ENCODE measurements at regions not wholly inside any gene's neighbourhood (a gene's known extent, or its start where the extent isn't known, plus 50 kb on each side); places are given as distances from the start of the nearest gene placed in this dataset.

DNA sequence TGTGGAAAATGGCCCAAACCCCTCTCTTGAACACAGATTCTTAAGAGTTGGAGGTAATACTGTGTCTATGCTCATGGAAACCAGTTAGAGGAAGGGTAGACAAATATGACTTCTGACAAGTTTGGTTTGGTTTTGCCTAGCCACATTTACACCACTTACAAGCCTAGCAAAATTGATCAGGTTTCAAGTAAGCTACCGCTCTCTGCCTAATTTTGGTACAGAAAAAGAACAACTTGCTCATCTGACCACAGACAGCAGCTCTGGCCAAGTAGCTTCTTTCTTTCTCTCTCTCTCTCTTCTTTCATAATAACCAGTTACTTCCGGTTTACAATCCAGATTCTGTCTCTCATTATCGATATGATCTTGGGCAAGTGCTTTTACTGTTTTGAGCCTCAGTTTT is 260.0 kb downstream of the GLUD2 start:
- H3K9me3 Mint-ChIP-seq, result no peaks in the 10 kb centered on the region
- H3K27me3 Mint-ChIP-seq, result no peaks in the 10 kb centered on the region
- H3K36me3 Mint-ChIP-seq (ENCODE audit: low read depth), result no peaks in the 10 kb centered on the region
- peak overlapping the region; percentile 54 for H3K27ac Mint-ChIP-seq
- peaks cover 17% of the 10 kb centered on the region for H3K4me1 Mint-ChIP-seq
- no peak overlapping the region for H3K4me3 Mint-ChIP-seq
- ATAC-seq (peak; percentile 17), DNase-seq (no peak)

GRCh38 chrX:121308276-121308805 is 260.9 kb downstream of the GLUD2 start:
- H3K27me3 Mint-ChIP-seq, result no peaks in the 10 kb centered on the region
- no peaks in the 10 kb centered on the region for H3K9me3 Mint-ChIP-seq
- peak overlapping the region; percentile 42 for H3K4me3 Mint-ChIP-seq
- peaks cover 17% of the 10 kb centered on the region for H3K4me1 Mint-ChIP-seq
- ATAC-seq (peak; percentile 97), DNase-seq (peak; percentile 35)
- H3K27ac Mint-ChIP-seq, result peak overlapping the region; percentile 85
- no peaks in the 10 kb centered on the region for H3K36me3 Mint-ChIP-seq (ENCODE audit: low read depth)

GRCh38 chrX:121310820-121311219 is 263.4 kb downstream of the GLUD2 start:
- H3K4me1 Mint-ChIP-seq, result peaks cover 17% of the 10 kb centered on the region

GRCh38 chrX:121320441-121320840 is 273.0 kb downstream of the GLUD2 start:
- ATAC-seq, result no peak
- DNase-seq, result no peak
- Mint-ChIP-seq H3K27ac (no peak overlapping the region), H3K9me3 (no peaks in the 10 kb centered on the region), H3K4me1 (no peaks in the 10 kb centered on the region), H3K27me3 (peaks cover 4% of the 10 kb centered on the region), H3K4me3 (no peak overlapping the region), H3K36me3 (ENCODE audit: low read depth) (no peaks in the 10 kb centered on the region)

More at GRCh38 chrX:121310820-121311219, 263.4 kb downstream of the GLUD2 start:
- no peak for DNase-seq
- Mint-ChIP-seq H3K36me3 (ENCODE audit: low read depth) (no peaks in the 10 kb centered on the region), H3K27ac (no peak overlapping the region), H3K27me3 (no peaks in the 10 kb centered on the region), H3K4me3 (no peak overlapping the region), H3K9me3 (no peaks in the 10 kb centered on the region)
- no peak for ATAC-seq

- H3K4me1 Mint-ChIP-seq, result no peaks in the 10 kb centered on the region
- no peak for ATAC-seq
Measured at GRCh38 chrX:121322159-121322558, 274.7 kb downstream of the GLUD2 start.

DNA sequence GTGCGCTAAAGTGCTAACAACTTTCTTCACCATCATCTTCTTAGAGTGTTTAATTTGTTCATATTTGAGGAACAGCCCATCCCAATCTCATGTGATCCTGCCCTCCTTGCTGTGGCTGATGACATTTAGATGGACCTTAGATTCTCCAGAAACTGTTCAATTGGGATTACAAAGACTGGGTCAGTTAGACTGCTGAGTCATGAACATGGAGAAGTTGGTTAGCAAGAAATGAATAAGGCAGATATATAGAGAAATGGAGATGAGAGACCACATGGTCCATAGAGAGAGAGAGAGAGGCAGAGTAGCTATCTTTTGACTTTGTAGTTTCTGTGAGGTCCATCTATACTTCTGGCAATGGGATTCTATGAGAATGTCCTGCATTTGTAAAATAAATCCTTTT is 275.9 kb downstream of the GLUD2 start:
- Mint-ChIP-seq H3K27ac (no peak overlapping the region), H3K4me1 (no peaks in the 10 kb centered on the region), H3K4me3 (no peak overlapping the region), H3K36me3 (ENCODE audit: low read depth) (no peaks in the 10 kb centered on the region), H3K9me3 (no peaks in the 10 kb centered on the region), H3K27me3 (peaks cover 4% of the 10 kb centered on the region)
- no peak for DNase-seq
- no peak for ATAC-seq

More at GRCh38 chrX:121322159-121322558, 274.7 kb downstream of the GLUD2 start:
- Mint-ChIP-seq H3K9me3 (no peaks in the 10 kb centered on the region), H3K4me3 (no peak overlapping the region), H3K36me3 (ENCODE audit: low read depth) (no peaks in the 10 kb centered on the region), H3K27me3 (peaks cover 4% of the 10 kb centered on the region), H3K27ac (no peak overlapping the region)
- DNase-seq, result no peak

- Mint-ChIP-seq H3K27me3 (no peaks in the 10 kb centered on the region), H3K4me3 (no peak overlapping the region), H3K4me1 (no peaks in the 10 kb centered on the region), H3K9me3 (no peaks in the 10 kb centered on the region), H3K36me3 (ENCODE audit: low read depth) (no peaks in the 10 kb centered on the region), H3K27ac (no peak overlapping the region)
- DNase-seq (no peak), ATAC-seq (no peak)
Measured at GRCh38 chrX:121333942-121334341, 286.5 kb downstream of the GLUD2 start.

GRCh38 chrX:121336831-121337421 is 289.5 kb downstream of the GLUD2 start:
- ATAC-seq (no peak), DNase-seq (no peak)
- Mint-ChIP-seq H3K27me3 (no peaks in the 10 kb centered on the region), H3K4me3 (no peak overlapping the region), H3K27ac (no peak overlapping the region), H3K9me3 (no peaks in the 10 kb centered on the region), H3K4me1 (no peaks in the 10 kb centered on the region), H3K36me3 (ENCODE audit: low read depth) (no peaks in the 10 kb centered on the region)

DNA sequence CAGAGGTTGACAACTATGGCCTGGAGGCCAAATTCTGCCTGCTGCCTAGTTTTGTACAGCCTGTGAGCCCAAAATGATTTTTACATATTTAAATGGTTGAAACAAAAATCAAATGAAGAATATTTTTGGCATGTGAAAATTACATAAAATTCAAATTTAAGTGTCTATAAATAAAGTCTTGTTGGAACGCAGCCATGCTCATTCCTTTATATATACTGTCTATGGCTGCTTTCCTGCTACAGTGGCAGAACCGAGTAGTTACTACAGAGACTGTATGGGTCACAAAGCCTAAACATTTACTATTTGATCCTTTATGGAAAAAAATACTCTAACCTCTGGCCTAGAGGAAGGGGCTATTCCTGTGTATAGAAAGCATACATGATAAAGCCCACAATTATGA is 290.4 kb downstream of the GLUD2 start:
- no peaks in the 10 kb centered on the region for H3K27me3 Mint-ChIP-seq
- ATAC-seq, result no peak
- H3K27ac Mint-ChIP-seq, result no peak overlapping the region
- no peaks in the 10 kb centered on the region for H3K4me1 Mint-ChIP-seq
- no peaks in the 10 kb centered on the region for H3K9me3 Mint-ChIP-seq
- H3K36me3 Mint-ChIP-seq (ENCODE audit: low read depth), result no peaks in the 10 kb centered on the region
- no peak for DNase-seq
- H3K4me3 Mint-ChIP-seq, result no peak overlapping the region

DNA sequence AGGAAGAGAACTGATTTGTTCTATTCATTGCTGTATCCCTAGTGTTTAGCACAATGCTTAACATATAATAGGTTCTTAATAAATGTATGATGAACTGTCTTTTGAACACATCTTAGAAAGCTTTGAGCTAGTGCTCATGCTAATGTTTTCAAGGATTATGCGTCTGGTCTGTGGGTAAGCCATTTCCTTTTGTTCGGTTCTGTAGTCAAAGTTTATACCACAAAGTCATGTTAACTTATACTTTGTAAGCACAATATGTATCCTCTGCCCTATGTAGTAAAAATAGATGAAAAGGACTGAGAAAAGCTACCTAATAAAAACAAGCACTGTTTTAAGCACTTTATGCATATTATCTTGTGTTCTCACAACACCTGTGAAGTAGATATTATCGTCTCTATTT is 301.9 kb downstream of the GLUD2 start:
- H3K27me3 Mint-ChIP-seq, result no peaks in the 10 kb centered on the region
- no peaks in the 10 kb centered on the region for H3K9me3 Mint-ChIP-seq
- DNase-seq (no peak), ATAC-seq (no peak)
- no peak overlapping the region for H3K4me3 Mint-ChIP-seq
- H3K4me1 Mint-ChIP-seq, result no peaks in the 10 kb centered on the region
- H3K27ac Mint-ChIP-seq, result no peak overlapping the region
- no peaks in the 10 kb centered on the region for H3K36me3 Mint-ChIP-seq (ENCODE audit: low read depth)

GRCh38 chrX:121356139-121356849 is 308.9 kb downstream of the GLUD2 start:
- no peak for DNase-seq
- no peaks in the 10 kb centered on the region for H3K9me3 Mint-ChIP-seq
- no peaks in the 10 kb centered on the region for H3K27me3 Mint-ChIP-seq
- H3K4me1 Mint-ChIP-seq, result no peaks in the 10 kb centered on the region
- ATAC-seq, result no peak
- no peaks in the 10 kb centered on the region for H3K36me3 Mint-ChIP-seq (ENCODE audit: low read depth)
- no peak overlapping the region for H3K27ac Mint-ChIP-seq
- H3K4me3 Mint-ChIP-seq, result no peak overlapping the region

- H3K4me3 Mint-ChIP-seq, result no peak overlapping the region
- H3K27me3 Mint-ChIP-seq, result no peaks in the 10 kb centered on the region
- DNase-seq (no peak), ATAC-seq (no peak)
- H3K9me3 Mint-ChIP-seq, result no peaks in the 10 kb centered on the region
- H3K27ac Mint-ChIP-seq, result no peak overlapping the region
- no peaks in the 10 kb centered on the region for H3K36me3 Mint-ChIP-seq (ENCODE audit: low read depth)
- no peaks in the 10 kb centered on the region for H3K4me1 Mint-ChIP-seq
Measured at GRCh38 chrX:121356850-121357171, 309.4 kb downstream of the GLUD2 start.

- Mint-ChIP-seq H3K27ac (no peak overlapping the region), H3K27me3 (no peaks in the 10 kb centered on the region), H3K9me3 (no peaks in the 10 kb centered on the region), H3K4me1 (no peaks in the 10 kb centered on the region), H3K36me3 (ENCODE audit: low read depth) (no peaks in the 10 kb centered on the region), H3K4me3 (no peak overlapping the region)
- no peak for DNase-seq
- ATAC-seq, result no peak
Measured at GRCh38 chrX:121360280-121360679, 312.9 kb downstream of the GLUD2 start.

- DNase-seq (no peak), ATAC-seq (no peak)
- H3K4me3 Mint-ChIP-seq, result no peak overlapping the region
- no peak overlapping the region for H3K27ac Mint-ChIP-seq
- H3K27me3 Mint-ChIP-seq, result no peaks in the 10 kb centered on the region
- H3K4me1 Mint-ChIP-seq, result no peaks in the 10 kb centered on the region
- H3K9me3 Mint-ChIP-seq, result no peaks in the 10 kb centered on the region
- no peaks in the 10 kb centered on the region for H3K36me3 Mint-ChIP-seq (ENCODE audit: low read depth)
Measured at GRCh38 chrX:121365572-121366161, 318.3 kb downstream of the GLUD2 start.

DNA sequence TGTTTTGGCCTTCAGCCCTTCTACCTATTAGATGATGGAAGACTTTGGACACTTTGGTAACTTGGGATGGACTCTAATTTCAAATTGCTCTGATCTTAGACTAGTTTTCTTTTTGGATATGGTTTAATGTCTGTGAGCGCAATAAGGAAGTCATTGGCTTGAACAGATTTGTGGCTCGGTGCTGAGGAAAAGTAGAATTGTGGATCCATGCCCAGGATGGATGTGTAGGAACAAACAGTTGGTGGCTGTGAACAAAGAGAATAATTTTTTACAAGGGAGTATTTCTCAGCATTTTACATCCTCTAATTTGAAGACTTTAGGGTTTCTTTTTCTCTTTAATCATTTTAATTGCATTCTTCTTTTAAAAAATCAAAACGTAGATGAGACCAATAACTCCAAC is 327.1 kb downstream of the GLUD2 start:
- ATAC-seq, result no peak
- Mint-ChIP-seq H3K36me3 (ENCODE audit: low read depth) (no peaks in the 10 kb centered on the region), H3K4me3 (no peak overlapping the region), H3K27ac (no peak overlapping the region), H3K4me1 (no peaks in the 10 kb centered on the region), H3K27me3 (no peaks in the 10 kb centered on the region), H3K9me3 (no peaks in the 10 kb centered on the region)
- no peak for DNase-seq

All from activated naive CD8-positive, alpha-beta T cell treated with anti-CD3 and anti-CD28 coated beads, Interleukin-2, amount 50 U/mL, for 24 hours (primary cell).